ENCODE measurements at regions not wholly inside any gene's neighbourhood (a gene's known extent, or its start where the extent isn't known, plus 50 kb on each side); places are given as distances from the start of the nearest gene placed in this dataset.

- WGBS, result 83% methylated on average over 2 of the region's 2 CpGs
- no peak for DNase-seq (ENCODE audit: low spot score in 2 of 2)
- Histone ChIP-seq H3K4me1 (no peaks in the 10 kb centered on the region), H3K9me3 (no peaks in the 10 kb centered on the region), H3K27me3 (no peaks in the 10 kb centered on the region), H3K4me3 (no peak overlapping the region), H3K27ac (no peak overlapping the region), H3K36me3 (no peaks in the 10 kb centered on the region)
- TF ChIP-seq, protein P1, sequence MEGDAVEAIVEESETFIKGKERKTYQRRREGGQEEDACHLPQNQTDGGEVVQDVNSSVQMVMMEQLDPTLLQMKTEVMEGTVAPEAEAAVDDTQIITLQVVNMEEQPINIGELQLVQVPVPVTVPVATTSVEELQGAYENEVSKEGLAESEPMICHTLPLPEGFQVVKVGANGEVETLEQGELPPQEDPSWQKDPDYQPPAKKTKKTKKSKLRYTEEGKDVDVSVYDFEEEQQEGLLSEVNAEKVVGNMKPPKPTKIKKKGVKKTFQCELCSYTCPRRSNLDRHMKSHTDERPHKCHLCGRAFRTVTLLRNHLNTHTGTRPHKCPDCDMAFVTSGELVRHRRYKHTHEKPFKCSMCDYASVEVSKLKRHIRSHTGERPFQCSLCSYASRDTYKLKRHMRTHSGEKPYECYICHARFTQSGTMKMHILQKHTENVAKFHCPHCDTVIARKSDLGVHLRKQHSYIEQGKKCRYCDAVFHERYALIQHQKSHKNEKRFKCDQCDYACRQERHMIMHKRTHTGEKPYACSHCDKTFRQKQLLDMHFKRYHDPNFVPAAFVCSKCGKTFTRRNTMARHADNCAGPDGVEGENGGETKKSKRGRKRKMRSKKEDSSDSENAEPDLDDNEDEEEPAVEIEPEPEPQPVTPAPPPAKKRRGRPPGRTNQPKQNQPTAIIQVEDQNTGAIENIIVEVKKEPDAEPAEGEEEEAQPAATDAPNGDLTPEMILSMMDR (IDR thresholded peaks at IDR 0.05), result no peak
- TF ChIP-seq POLR2A (IDR thresholded peaks at IDR 0.05) (no peak), POLR2AphosphoS5 (IDR thresholded peaks at IDR 0.05) (no peak), EP300 (IDR thresholded peaks at IDR 0.05) (no peak)
These were observed 264.5 kb downstream of the OLFM3 start for GRCh38 chr1:101732261-101732660.

GRCh38 chr1:101733340-101733739 is 263.4 kb downstream of the OLFM3 start:
- H3K27me3 ChIP-seq, result no peaks in the 10 kb centered on the region
- no peak for DNase-seq (ENCODE audit: low spot score in 2 of 2)
- H3K4me1 ChIP-seq, result no peaks in the 10 kb centered on the region
- H3K36me3 ChIP-seq, result no peaks in the 10 kb centered on the region
- H3K27ac ChIP-seq, result no peak overlapping the region
- H3K4me3 ChIP-seq, result no peak overlapping the region
- no peaks in the 10 kb centered on the region for H3K9me3 ChIP-seq
- no peak for TF ChIP-seq EP300 (IDR thresholded peaks at IDR 0.05)
- TF ChIP-seq POLR2AphosphoS5 (IDR thresholded peaks at IDR 0.05), result no peak
- TF ChIP-seq, protein P1 (IDR thresholded peaks at IDR 0.05), result no peak
- TF ChIP-seq POLR2A (IDR thresholded peaks at IDR 0.05), result no peak

- Histone ChIP-seq H3K27me3 (no peaks in the 10 kb centered on the region), H3K9me3 (no peaks in the 10 kb centered on the region), H3K4me3 (no peak overlapping the region), H3K27ac (no peak overlapping the region), H3K36me3 (no peaks in the 10 kb centered on the region), H3K4me1 (no peaks in the 10 kb centered on the region)
- 88% methylated on average over 1 of the region's 1 CpG for WGBS
- no peak for DNase-seq (ENCODE audit: low spot score in 2 of 2)
- TF ChIP-seq EP300 (IDR thresholded peaks at IDR 0.05) (no peak), POLR2A (IDR thresholded peaks at IDR 0.05) (no peak), POLR2AphosphoS5 (IDR thresholded peaks at IDR 0.05) (no peak)
- TF ChIP-seq, protein P1 (IDR thresholded peaks at IDR 0.05), result no peak
These were observed 258.3 kb downstream of the OLFM3 start for GRCh38 chr1:101738475-101738874.

GRCh38 chr1:101739146-101739545 is 257.6 kb downstream of the OLFM3 start:
- Histone ChIP-seq H3K4me3 (no peak overlapping the region), H3K36me3 (no peaks in the 10 kb centered on the region), H3K27me3 (no peaks in the 10 kb centered on the region), H3K27ac (no peak overlapping the region), H3K9me3 (no peaks in the 10 kb centered on the region), H3K4me1 (no peaks in the 10 kb centered on the region)
- TF ChIP-seq POLR2A (IDR thresholded peaks at IDR 0.05) (no peak), EP300 (IDR thresholded peaks at IDR 0.05) (no peak), POLR2AphosphoS5 (IDR thresholded peaks at IDR 0.05) (no peak)
- TF ChIP-seq, protein P1 (IDR thresholded peaks at IDR 0.05), result no peak
- WGBS, result 85% methylated on average over 6 of the region's 6 CpGs
- DNase-seq (ENCODE audit: low spot score in 2 of 2), result no peak

- H3K4me1 ChIP-seq, result no peaks in the 10 kb centered on the region
- no peaks in the 10 kb centered on the region for H3K36me3 ChIP-seq
- no peak for DNase-seq (ENCODE audit: low spot score in 2 of 2)
- H3K9me3 ChIP-seq, result no peaks in the 10 kb centered on the region
- H3K27ac ChIP-seq, result no peak overlapping the region
- no peaks in the 10 kb centered on the region for H3K27me3 ChIP-seq
- no peak overlapping the region for H3K4me3 ChIP-seq
- TF ChIP-seq POLR2A (IDR thresholded peaks at IDR 0.05) (no peak), EP300 (IDR thresholded peaks at IDR 0.05) (no peak), POLR2AphosphoS5 (IDR thresholded peaks at IDR 0.05) (no peak)
- TF ChIP-seq, protein P1 (IDR thresholded peaks at IDR 0.05), result no peak
- 58% methylated on average over 1 of the region's 1 CpG for WGBS
These were observed 256.8 kb downstream of the OLFM3 start for GRCh38 chr1:101739826-101740330.

Measured in suprapubic skin (tissue), 4 donors.